IMR-90 (cell line): ENCODE measurements at regions not wholly inside any gene's neighbourhood (a gene's known extent, or its start where the extent isn't known, plus 50 kb on each side); places are given as distances from the start of the nearest gene placed in this dataset.

ENCODE experiments used
- BHLHE40 ChIP-seq: fragments of 150-350 bp; IDR thresholded peaks from 2 replicates; pipeline ENCODE4 v1.6.1; 2016; ENCODE audit warnings: mild to moderate bottlenecking, low read depth, low read length
- CEBPB ChIP-seq: IDR thresholded peaks from 2 replicates; pipeline ENCODE4 v1.6.1; 2012; ENCODE audit warnings: low read depth, low read length, improper control_type of control experiment
- POLR2A ChIP-seq: IDR thresholded peaks from 2 replicates; pipeline ENCODE4 v1.6.1; 2012; ENCODE audit warnings: mild to moderate bottlenecking, low read depth, low read length
- SMC3 ChIP-seq: fragments of 150-350 bp; IDR thresholded peaks from 2 replicates; pipeline ENCODE4 v1.6.1; 2016; ENCODE audit warnings: low read depth, mild to moderate bottlenecking, antibody characterized with exemption, low read length, moderate library complexity
- TF ChIP-seq, protein P1 (sequence below): conservative IDR thresholded peaks from 2 replicates; pipeline ENCODE4 v1.5.1; 2012; ENCODE audit warnings: mild to moderate bottlenecking, low read depth, low read length, improper control_type of control experiment
- TF ChIP-seq, protein P2 (sequence below): fragments of 150-350 bp; IDR thresholded peaks from 2 replicates; pipeline ENCODE4 v1.6.1; 2017; ENCODE audit warnings: mild to moderate bottlenecking, antibody characterized with exemption, low read length, low read depth

DNA sequence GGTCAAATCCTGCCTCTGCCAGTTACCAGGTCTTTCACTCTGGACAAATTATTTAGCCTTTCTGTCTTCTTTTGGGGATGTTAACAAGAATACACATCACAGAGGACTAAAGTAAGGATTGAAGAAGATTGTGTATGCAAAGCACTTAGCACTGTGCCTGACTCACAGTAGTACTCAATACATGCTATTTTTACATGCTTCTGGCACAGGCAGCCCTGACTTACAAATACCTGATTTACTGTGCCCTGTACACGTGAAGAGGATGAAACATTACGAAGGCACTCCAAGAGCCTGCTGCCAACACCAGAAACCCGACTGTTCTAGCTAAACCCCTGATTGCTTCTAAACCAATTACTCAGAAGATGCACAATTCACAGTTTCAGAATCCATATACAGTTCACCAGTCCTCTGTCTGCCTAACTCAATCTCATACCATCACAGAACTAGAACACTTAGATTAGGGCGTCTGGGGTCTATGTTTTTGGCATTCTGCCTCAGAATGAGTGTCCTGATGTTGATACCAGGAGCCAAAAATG lies 300.9 kb upstream of the DDI1 start:
- TF ChIP-seq CEBPB (no peak), POLR2A (no peak), SMC3 (no peak), BHLHE40 (no peak)
- TF ChIP-seq, protein P1, sequence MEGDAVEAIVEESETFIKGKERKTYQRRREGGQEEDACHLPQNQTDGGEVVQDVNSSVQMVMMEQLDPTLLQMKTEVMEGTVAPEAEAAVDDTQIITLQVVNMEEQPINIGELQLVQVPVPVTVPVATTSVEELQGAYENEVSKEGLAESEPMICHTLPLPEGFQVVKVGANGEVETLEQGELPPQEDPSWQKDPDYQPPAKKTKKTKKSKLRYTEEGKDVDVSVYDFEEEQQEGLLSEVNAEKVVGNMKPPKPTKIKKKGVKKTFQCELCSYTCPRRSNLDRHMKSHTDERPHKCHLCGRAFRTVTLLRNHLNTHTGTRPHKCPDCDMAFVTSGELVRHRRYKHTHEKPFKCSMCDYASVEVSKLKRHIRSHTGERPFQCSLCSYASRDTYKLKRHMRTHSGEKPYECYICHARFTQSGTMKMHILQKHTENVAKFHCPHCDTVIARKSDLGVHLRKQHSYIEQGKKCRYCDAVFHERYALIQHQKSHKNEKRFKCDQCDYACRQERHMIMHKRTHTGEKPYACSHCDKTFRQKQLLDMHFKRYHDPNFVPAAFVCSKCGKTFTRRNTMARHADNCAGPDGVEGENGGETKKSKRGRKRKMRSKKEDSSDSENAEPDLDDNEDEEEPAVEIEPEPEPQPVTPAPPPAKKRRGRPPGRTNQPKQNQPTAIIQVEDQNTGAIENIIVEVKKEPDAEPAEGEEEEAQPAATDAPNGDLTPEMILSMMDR: no peak
- TF ChIP-seq, protein P2, sequence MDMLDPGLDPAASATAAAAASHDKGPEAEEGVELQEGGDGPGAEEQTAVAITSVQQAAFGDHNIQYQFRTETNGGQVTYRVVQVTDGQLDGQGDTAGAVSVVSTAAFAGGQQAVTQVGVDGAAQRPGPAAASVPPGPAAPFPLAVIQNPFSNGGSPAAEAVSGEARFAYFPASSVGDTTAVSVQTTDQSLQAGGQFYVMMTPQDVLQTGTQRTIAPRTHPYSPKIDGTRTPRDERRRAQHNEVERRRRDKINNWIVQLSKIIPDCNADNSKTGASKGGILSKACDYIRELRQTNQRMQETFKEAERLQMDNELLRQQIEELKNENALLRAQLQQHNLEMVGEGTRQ: no peak
